WTC11 (cell line): ENCODE measurements at regions not wholly inside any gene's neighbourhood (a gene's known extent, or its start where the extent isn't known, plus 50 kb on each side); places are given as distances from the start of the nearest gene placed in this dataset.

Experiments
- ATAC-seq: fragments of 200-7000 bp; cut with Tn5 transposase; 2 replicates; pipeline ENCODE4 v1.10.0; 2021; ENCODE audit warnings: mild to moderate bottlenecking, moderate library complexity
- CTCF ChIA-PET: fragments of 300-600 bp; sonication (Branson Sonifier 250); formaldehyde crosslinking; loops from one replicate; lab custom pipeline; 2021; ENCODE audit warnings: antibody characterized with exemption; lab: Charles Lee
- POLR2A ChIA-PET: fragments of 350-600 bp; sonication (Branson Sonifier 250); formaldehyde crosslinking; loops from one replicate; lab custom pipeline; 2021; ENCODE audit warnings: antibody characterized with exemption; lab: Charles Lee
- DNase-seq: peaks from one replicate; pipeline ENCODE4 v3.0.0; 2021; ENCODE audit warnings: low spot score
- H3K27ac Mint-ChIP-seq: 2 replicates; pipeline ENCODE4 v1.8.0; 2021; ENCODE audit warnings: mixed read lengths
- H3K27me3 Mint-ChIP-seq: 2 replicates; pipeline ENCODE4 v1.8.0; 2021; ENCODE audit warnings: low read depth, mild to moderate bottlenecking, moderate library complexity, mixed read lengths
- H3K36me3 Mint-ChIP-seq: 2 replicates; pipeline ENCODE4 v1.8.0; 2021; ENCODE audit warnings: mixed read lengths
- H3K4me1 Mint-ChIP-seq: 2 replicates; pipeline ENCODE4 v1.8.0; 2022; ENCODE audit warnings: mixed read lengths
- H3K4me3 Mint-ChIP-seq: 2 replicates; pipeline ENCODE4 v1.8.0; 2021; ENCODE audit warnings: mild to moderate bottlenecking, moderate library complexity, mixed read lengths
- H3K9me3 Mint-ChIP-seq: 2 replicates; pipeline ENCODE4 v1.8.0; 2021; ENCODE audit warnings: mixed read lengths
- AR ChIP-seq: fragments of 250-450 bp; sonication (Bioruptor Pico); IDR thresholded peaks from 2 replicates; pipeline ENCODE4 v1.9.0; 2021; ENCODE audit warnings: mild to moderate bottlenecking
- ATF2 ChIP-seq: sonication (generic); formaldehyde crosslinking; IDR thresholded peaks from 2 replicates; pipeline ENCODE4 v1.8.1; 2022; ENCODE audit warnings: low read depth, missing genetic modification reagents, borderline replicate concordance
- GRHL2 ChIP-seq: fragments of 250-450 bp; sonication (Bioruptor Pico); IDR thresholded peaks from 2 replicates; pipeline ENCODE4 v1.8.0; 2022; ENCODE audit warnings: mild to moderate bottlenecking, moderate library complexity; ENCODE audit not compliant: insufficient replicate concordance, severe bottlenecking
- NR2C2 ChIP-seq: sonication (generic); formaldehyde crosslinking; IDR thresholded peaks from 2 replicates; pipeline ENCODE4 v1.8.0; 2022; ENCODE audit warnings: mild to moderate bottlenecking, missing genetic modification reagents
- NR3C1 ChIP-seq: sonication (generic); formaldehyde crosslinking; conservative IDR thresholded peaks from 2 replicates; pipeline ENCODE4 v1.8.1; 2023; ENCODE audit warnings: low read depth, mild to moderate bottlenecking, missing genetic modification reagents
- PRRX2 ChIP-seq: fragments of 250-450 bp; sonication (Bioruptor Pico); IDR thresholded peaks from 2 replicates; pipeline ENCODE4 v1.8.0; 2021; ENCODE audit warnings: mild to moderate bottlenecking
- TCF7 ChIP-seq: sonication (generic); formaldehyde crosslinking; IDR thresholded peaks from 2 replicates; pipeline ENCODE4 v1.8.0; 2022; ENCODE audit warnings: mild to moderate bottlenecking, low read depth, missing genetic modification reagents, moderate library complexity
- TEAD1 ChIP-seq: sonication (generic); formaldehyde crosslinking; IDR thresholded peaks from 2 replicates; pipeline ENCODE4 v1.8.0; 2022; ENCODE audit warnings: mild to moderate bottlenecking, missing genetic modification reagents
- ZBTB21 ChIP-seq: sonication (generic); formaldehyde crosslinking; IDR thresholded peaks from 2 replicates; pipeline ENCODE4 v1.8.1; 2023; ENCODE audit warnings: mild to moderate bottlenecking, missing genetic modification reagents, borderline replicate concordance
- ZBTB43 ChIP-seq: sonication (generic); formaldehyde crosslinking; IDR thresholded peaks from 2 replicates; pipeline ENCODE4 v1.8.1; 2023; ENCODE audit warnings: mild to moderate bottlenecking, missing genetic modification reagents
- ZNF121 ChIP-seq: sonication (generic); formaldehyde crosslinking; IDR thresholded peaks from 2 replicates; pipeline ENCODE4 v1.8.0; 2023; ENCODE audit warnings: missing genetic modification reagents
- ZNF138 ChIP-seq: sonication (generic); formaldehyde crosslinking; conservative IDR thresholded peaks from 2 replicates; pipeline ENCODE4 v1.8.1; 2022; ENCODE audit warnings: mild to moderate bottlenecking, moderate library complexity, missing genetic modification reagents
- ZNF219 ChIP-seq: sonication (generic); formaldehyde crosslinking; IDR thresholded peaks from 2 replicates; pipeline ENCODE4 v1.8.0; 2023; ENCODE audit warnings: missing genetic modification reagents, mild to moderate bottlenecking, borderline replicate concordance
- ZNF263 ChIP-seq: sonication (generic); formaldehyde crosslinking; IDR thresholded peaks from 2 replicates; pipeline ENCODE4 v1.8.1; 2022; ENCODE audit warnings: low read depth, mild to moderate bottlenecking, moderate library complexity, missing genetic modification reagents
- ZNF317 ChIP-seq: sonication (generic); formaldehyde crosslinking; IDR thresholded peaks from 2 replicates; pipeline ENCODE4 v1.8.1; 2023; ENCODE audit warnings: low read depth, mild to moderate bottlenecking, moderate library complexity, missing genetic modification reagents, borderline replicate concordance
- ZNF671 ChIP-seq: fragments of 250-450 bp; sonication (Bioruptor Pico); IDR thresholded peaks from 2 replicates; pipeline ENCODE4 v1.8.0; 2021; ENCODE audit warnings: mild to moderate bottlenecking
- TF ChIP-seq, protein P1 (sequence below): sonication (generic); formaldehyde crosslinking; IDR thresholded peaks from 2 replicates; pipeline ENCODE4 v1.8.0; 2022; ENCODE audit warnings: mild to moderate bottlenecking, missing genetic modification reagents
- TF ChIP-seq, protein P2 (sequence below): sonication (generic); formaldehyde crosslinking; conservative IDR thresholded peaks from 2 replicates; pipeline ENCODE4 v1.8.1; 2023; ENCODE audit warnings: mild to moderate bottlenecking, low read depth, missing genetic modification reagents, moderate library complexity
- TF ChIP-seq, protein P3 (sequence below): sonication (generic); formaldehyde crosslinking; IDR thresholded peaks from 2 replicates; pipeline ENCODE4 v1.8.1; 2022; ENCODE audit warnings: mild to moderate bottlenecking, missing genetic modification reagents, moderate library complexity, borderline replicate concordance
- TF ChIP-seq, protein P4 (sequence below): sonication (generic); formaldehyde crosslinking; IDR thresholded peaks from 2 replicates; pipeline ENCODE4 v1.8.0; 2022; ENCODE audit warnings: missing genetic modification reagents

GRCh38 chr1:234725177-234726132, 115.5 kb upstream of the IRF2BP2 start:
- no peaks in the 10 kb centered on the region for H3K36me3 Mint-ChIP-seq
- H3K27ac Mint-ChIP-seq: peak overlapping the region; percentile 87; the same call in 1 of the 2 replicates
- H3K9me3 Mint-ChIP-seq: no peaks in the 10 kb centered on the region
- no peak for TF ChIP-seq ZNF671 (CRISPR knock-in tag)
- no peak for TF ChIP-seq NR2C2
- TF ChIP-seq, protein P1, sequence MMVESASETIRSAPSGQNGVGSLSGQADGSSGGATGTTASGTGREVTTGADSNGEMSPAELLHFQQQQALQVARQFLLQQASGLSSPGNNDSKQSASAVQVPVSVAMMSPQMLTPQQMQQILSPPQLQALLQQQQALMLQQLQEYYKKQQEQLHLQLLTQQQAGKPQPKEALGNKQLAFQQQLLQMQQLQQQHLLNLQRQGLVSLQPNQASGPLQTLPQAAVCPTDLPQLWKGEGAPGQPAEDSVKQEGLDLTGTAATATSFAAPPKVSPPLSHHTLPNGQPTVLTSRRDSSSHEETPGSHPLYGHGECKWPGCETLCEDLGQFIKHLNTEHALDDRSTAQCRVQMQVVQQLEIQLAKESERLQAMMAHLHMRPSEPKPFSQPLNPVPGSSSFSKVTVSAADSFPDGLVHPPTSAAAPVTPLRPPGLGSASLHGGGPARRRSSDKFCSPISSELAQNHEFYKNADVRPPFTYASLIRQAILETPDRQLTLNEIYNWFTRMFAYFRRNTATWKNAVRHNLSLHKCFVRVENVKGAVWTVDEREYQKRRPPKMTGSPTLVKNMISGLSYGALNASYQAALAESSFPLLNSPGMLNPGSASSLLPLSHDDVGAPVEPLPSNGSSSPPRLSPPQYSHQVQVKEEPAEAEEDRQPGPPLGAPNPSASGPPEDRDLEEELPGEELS: no peak
- TF ChIP-seq PRRX2 (CRISPR knock-in tag): no peak
- TF ChIP-seq, protein P2, sequence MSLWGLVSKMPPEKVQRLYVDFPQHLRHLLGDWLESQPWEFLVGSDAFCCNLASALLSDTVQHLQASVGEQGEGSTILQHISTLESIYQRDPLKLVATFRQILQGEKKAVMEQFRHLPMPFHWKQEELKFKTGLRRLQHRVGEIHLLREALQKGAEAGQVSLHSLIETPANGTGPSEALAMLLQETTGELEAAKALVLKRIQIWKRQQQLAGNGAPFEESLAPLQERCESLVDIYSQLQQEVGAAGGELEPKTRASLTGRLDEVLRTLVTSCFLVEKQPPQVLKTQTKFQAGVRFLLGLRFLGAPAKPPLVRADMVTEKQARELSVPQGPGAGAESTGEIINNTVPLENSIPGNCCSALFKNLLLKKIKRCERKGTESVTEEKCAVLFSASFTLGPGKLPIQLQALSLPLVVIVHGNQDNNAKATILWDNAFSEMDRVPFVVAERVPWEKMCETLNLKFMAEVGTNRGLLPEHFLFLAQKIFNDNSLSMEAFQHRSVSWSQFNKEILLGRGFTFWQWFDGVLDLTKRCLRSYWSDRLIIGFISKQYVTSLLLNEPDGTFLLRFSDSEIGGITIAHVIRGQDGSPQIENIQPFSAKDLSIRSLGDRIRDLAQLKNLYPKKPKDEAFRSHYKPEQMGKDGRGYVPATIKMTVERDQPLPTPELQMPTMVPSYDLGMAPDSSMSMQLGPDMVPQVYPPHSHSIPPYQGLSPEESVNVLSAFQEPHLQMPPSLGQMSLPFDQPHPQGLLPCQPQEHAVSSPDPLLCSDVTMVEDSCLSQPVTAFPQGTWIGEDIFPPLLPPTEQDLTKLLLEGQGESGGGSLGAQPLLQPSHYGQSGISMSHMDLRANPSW (CRISPR knock-in tag): no peak
- no peak for TF ChIP-seq TCF7
- TF ChIP-seq, protein P3, sequence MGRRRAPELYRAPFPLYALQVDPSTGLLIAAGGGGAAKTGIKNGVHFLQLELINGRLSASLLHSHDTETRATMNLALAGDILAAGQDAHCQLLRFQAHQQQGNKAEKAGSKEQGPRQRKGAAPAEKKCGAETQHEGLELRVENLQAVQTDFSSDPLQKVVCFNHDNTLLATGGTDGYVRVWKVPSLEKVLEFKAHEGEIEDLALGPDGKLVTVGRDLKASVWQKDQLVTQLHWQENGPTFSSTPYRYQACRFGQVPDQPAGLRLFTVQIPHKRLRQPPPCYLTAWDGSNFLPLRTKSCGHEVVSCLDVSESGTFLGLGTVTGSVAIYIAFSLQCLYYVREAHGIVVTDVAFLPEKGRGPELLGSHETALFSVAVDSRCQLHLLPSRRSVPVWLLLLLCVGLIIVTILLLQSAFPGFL (CRISPR knock-in tag): no peak
- TF ChIP-seq ZNF219 (CRISPR knock-in tag): no peak
- no peak for TF ChIP-seq ATF2
- no peak for TF ChIP-seq NR3C1 (CRISPR knock-in tag)
- TF ChIP-seq ZNF138 (CRISPR knock-in tag): no peak
- no peak for TF ChIP-seq ZNF121
- TF ChIP-seq, protein P4, sequence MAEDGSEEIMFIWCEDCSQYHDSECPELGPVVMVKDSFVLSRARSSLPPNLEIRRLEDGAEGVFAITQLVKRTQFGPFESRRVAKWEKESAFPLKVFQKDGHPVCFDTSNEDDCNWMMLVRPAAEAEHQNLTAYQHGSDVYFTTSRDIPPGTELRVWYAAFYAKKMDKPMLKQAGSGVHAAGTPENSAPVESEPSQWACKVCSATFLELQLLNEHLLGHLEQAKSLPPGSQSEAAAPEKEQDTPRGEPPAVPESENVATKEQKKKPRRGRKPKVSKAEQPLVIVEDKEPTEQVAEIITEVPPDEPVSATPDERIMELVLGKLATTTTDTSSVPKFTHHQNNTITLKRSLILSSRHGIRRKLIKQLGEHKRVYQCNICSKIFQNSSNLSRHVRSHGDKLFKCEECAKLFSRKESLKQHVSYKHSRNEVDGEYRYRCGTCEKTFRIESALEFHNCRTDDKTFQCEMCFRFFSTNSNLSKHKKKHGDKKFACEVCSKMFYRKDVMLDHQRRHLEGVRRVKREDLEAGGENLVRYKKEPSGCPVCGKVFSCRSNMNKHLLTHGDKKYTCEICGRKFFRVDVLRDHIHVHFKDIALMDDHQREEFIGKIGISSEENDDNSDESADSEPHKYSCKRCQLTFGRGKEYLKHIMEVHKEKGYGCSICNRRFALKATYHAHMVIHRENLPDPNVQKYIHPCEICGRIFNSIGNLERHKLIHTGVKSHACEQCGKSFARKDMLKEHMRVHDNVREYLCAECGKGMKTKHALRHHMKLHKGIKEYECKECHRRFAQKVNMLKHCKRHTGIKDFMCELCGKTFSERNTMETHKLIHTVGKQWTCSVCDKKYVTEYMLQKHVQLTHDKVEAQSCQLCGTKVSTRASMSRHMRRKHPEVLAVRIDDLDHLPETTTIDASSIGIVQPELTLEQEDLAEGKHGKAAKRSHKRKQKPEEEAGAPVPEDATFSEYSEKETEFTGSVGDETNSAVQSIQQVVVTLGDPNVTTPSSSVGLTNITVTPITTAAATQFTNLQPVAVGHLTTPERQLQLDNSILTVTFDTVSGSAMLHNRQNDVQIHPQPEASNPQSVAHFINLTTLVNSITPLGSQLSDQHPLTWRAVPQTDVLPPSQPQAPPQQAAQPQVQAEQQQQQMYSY (CRISPR knock-in tag): no peak
- TF ChIP-seq ZBTB43 (CRISPR knock-in tag): no peak
- no peak for TF ChIP-seq AR (CRISPR knock-in tag)
- no peak for TF ChIP-seq GRHL2 (CRISPR knock-in tag)
- TF ChIP-seq ZNF317: no peak
- TF ChIP-seq ZNF263 (CRISPR knock-in tag): no peak
- TF ChIP-seq ZBTB21 (CRISPR knock-in tag): no peak
- no peak for TF ChIP-seq TEAD1
- DNase-seq (no peak), ATAC-seq (no peak)
- no peak overlapping the region for H3K4me3 Mint-ChIP-seq
- ChIA-PET POLR2A (interaction anchor here (0.7 to 1.4 kb wide), 3 partner anchors 113 to 114 kb away, joined by 3 to 6 read pairs (median 3); no protein-coding TSS in a partner anchor), CTCF (interaction anchor here (0.9 to 2.0 kb wide), 3 partner anchors 18 to 359 kb away, joined by 3 to 10 read pairs (median 7); no protein-coding TSS in a partner anchor)
- peaks cover 6% of the 10 kb centered on the region; the same call in 1 of the 2 replicates for H3K27me3 Mint-ChIP-seq
- peaks cover 61% of the 10 kb centered on the region for H3K4me1 Mint-ChIP-seq
